ENCODE measurements at regions not wholly inside any gene's neighbourhood (a gene's known extent, or its start where the extent isn't known, plus 50 kb on each side); places are given as distances from the start of the nearest gene placed in this dataset.

GRCh38 chr1:5562769-5563168, 429.5 kb downstream of the NPHP4 start:
- Mint-ChIP-seq H3K9me3 (peaks cover 10% of the 10 kb centered on the region), H3K4me1 (no peaks in the 10 kb centered on the region), H3K27me3 (no peaks in the 10 kb centered on the region), H3K4me3 (no peak overlapping the region), H3K27ac (no peak overlapping the region), H3K36me3 (no peaks in the 10 kb centered on the region)
- DNase-seq: no peak

GRCh38 chr1:5562331-5562730, 429.9 kb downstream of the NPHP4 start:
- Mint-ChIP-seq H3K9me3 (peaks cover 10% of the 10 kb centered on the region), H3K36me3 (no peaks in the 10 kb centered on the region), H3K27me3 (no peaks in the 10 kb centered on the region), H3K4me1 (no peaks in the 10 kb centered on the region), H3K4me3 (no peak overlapping the region), H3K27ac (no peak overlapping the region)
- DNase-seq: no peak

GRCh38 chr1:5559078-5559477, 433.1 kb downstream of the NPHP4 start:
- Mint-ChIP-seq H3K27me3 (no peaks in the 10 kb centered on the region), H3K4me1 (no peaks in the 10 kb centered on the region), H3K36me3 (no peaks in the 10 kb centered on the region), H3K4me3 (no peak overlapping the region), H3K9me3 (peaks cover 10% of the 10 kb centered on the region), H3K27ac (no peak overlapping the region)
- no peak for DNase-seq

- DNase-seq: no peak
- peaks cover 1% of the 10 kb centered on the region for H3K4me1 Mint-ChIP-seq
- peaks cover 3% of the 10 kb centered on the region for H3K27me3 Mint-ChIP-seq
- no peak overlapping the region for H3K4me3 Mint-ChIP-seq
- no peak overlapping the region for H3K27ac Mint-ChIP-seq
- H3K9me3 Mint-ChIP-seq: peaks cover 12% of the 10 kb centered on the region
- no peaks in the 10 kb centered on the region for H3K36me3 Mint-ChIP-seq
Measured at GRCh38 chr1:5555853-5556252, 436.4 kb downstream of the NPHP4 start.

GRCh38 chr1:5554784-5555183, 437.4 kb downstream of the NPHP4 start:
- DNase-seq: no peak
- Mint-ChIP-seq H3K4me3 (no peak overlapping the region), H3K4me1 (peaks cover 1% of the 10 kb centered on the region), H3K27me3 (peaks cover 10% of the 10 kb centered on the region), H3K36me3 (no peaks in the 10 kb centered on the region), H3K9me3 (peaks cover 12% of the 10 kb centered on the region), H3K27ac (no peak overlapping the region)

GRCh38 chr1:5554111-5554510, 438.1 kb downstream of the NPHP4 start:
- Mint-ChIP-seq H3K4me3 (no peak overlapping the region), H3K27me3 (peaks cover 17% of the 10 kb centered on the region), H3K36me3 (no peaks in the 10 kb centered on the region), H3K9me3 (peaks cover 12% of the 10 kb centered on the region), H3K4me1 (peaks cover 1% of the 10 kb centered on the region), H3K27ac (no peak overlapping the region)
- DNase-seq: no peak

- Mint-ChIP-seq H3K9me3 (peaks cover 3% of the 10 kb centered on the region), H3K36me3 (no peaks in the 10 kb centered on the region), H3K4me1 (peaks cover 1% of the 10 kb centered on the region), H3K4me3 (no peak overlapping the region), H3K27me3 (peaks cover 24% of the 10 kb centered on the region), H3K27ac (no peak overlapping the region)
- no peak for DNase-seq
Measured at GRCh38 chr1:5552787-5553484, 439.3 kb downstream of the NPHP4 start.

- DNase-seq: no peak
- no peaks in the 10 kb centered on the region for H3K36me3 Mint-ChIP-seq
- peaks cover 2% of the 10 kb centered on the region for H3K9me3 Mint-ChIP-seq
- no peak overlapping the region for H3K27ac Mint-ChIP-seq
- H3K27me3 Mint-ChIP-seq: peaks cover 24% of the 10 kb centered on the region
- H3K4me3 Mint-ChIP-seq: no peak overlapping the region
- peaks cover 1% of the 10 kb centered on the region for H3K4me1 Mint-ChIP-seq
Measured at GRCh38 chr1:5551274-5551975, 440.8 kb downstream of the NPHP4 start.

GRCh38 chr1:5548266-5548665, 444.0 kb downstream of the NPHP4 start:
- no peak overlapping the region for H3K27ac Mint-ChIP-seq
- H3K27me3 Mint-ChIP-seq: peaks cover 37% of the 10 kb centered on the region
- H3K36me3 Mint-ChIP-seq: no peaks in the 10 kb centered on the region
- peaks cover 1% of the 10 kb centered on the region for H3K4me1 Mint-ChIP-seq
- H3K4me3 Mint-ChIP-seq: no peak overlapping the region
- no peaks in the 10 kb centered on the region for H3K9me3 Mint-ChIP-seq
- no peak for DNase-seq

- peaks cover 38% of the 10 kb centered on the region for H3K27me3 Mint-ChIP-seq
- H3K36me3 Mint-ChIP-seq: no peaks in the 10 kb centered on the region
- no peak overlapping the region for H3K4me3 Mint-ChIP-seq
- DNase-seq: no peak
- H3K27ac Mint-ChIP-seq: no peak overlapping the region
- H3K9me3 Mint-ChIP-seq: peaks cover 1% of the 10 kb centered on the region
- no peaks in the 10 kb centered on the region for H3K4me1 Mint-ChIP-seq
Measured at GRCh38 chr1:5543235-5543634, 449.0 kb downstream of the NPHP4 start.

- Mint-ChIP-seq H3K36me3 (no peaks in the 10 kb centered on the region), H3K4me1 (no peaks in the 10 kb centered on the region), H3K4me3 (no peak overlapping the region), H3K9me3 (peaks cover 5% of the 10 kb centered on the region), H3K27ac (no peak overlapping the region), H3K27me3 (peaks cover 3% of the 10 kb centered on the region)
- DNase-seq: no peak
Measured at GRCh38 chr1:5532811-5533210, 459.4 kb downstream of the NPHP4 start.

GRCh38 chr1:5526822-5527551, 465.2 kb downstream of the NPHP4 start:
- no peak overlapping the region for H3K27ac Mint-ChIP-seq
- peaks cover 5% of the 10 kb centered on the region for H3K9me3 Mint-ChIP-seq
- H3K4me1 Mint-ChIP-seq: peaks cover 5% of the 10 kb centered on the region
- H3K27me3 Mint-ChIP-seq: peaks cover 17% of the 10 kb centered on the region
- no peak for DNase-seq
- H3K36me3 Mint-ChIP-seq: no peaks in the 10 kb centered on the region
- no peak overlapping the region for H3K4me3 Mint-ChIP-seq

GRCh38 chr1:5526385-5526750, 465.9 kb downstream of the NPHP4 start:
- Mint-ChIP-seq H3K27ac (no peak overlapping the region), H3K4me1 (peaks cover 10% of the 10 kb centered on the region), H3K9me3 (peaks cover 5% of the 10 kb centered on the region), H3K4me3 (no peak overlapping the region), H3K36me3 (no peaks in the 10 kb centered on the region), H3K27me3 (peaks cover 17% of the 10 kb centered on the region)
- no peak for DNase-seq

- Mint-ChIP-seq H3K4me1 (peaks cover 10% of the 10 kb centered on the region), H3K36me3 (no peaks in the 10 kb centered on the region), H3K27ac (no peak overlapping the region), H3K4me3 (no peak overlapping the region), H3K27me3 (peaks cover 17% of the 10 kb centered on the region), H3K9me3 (peaks cover 5% of the 10 kb centered on the region)
- no peak for DNase-seq
Measured at GRCh38 chr1:5525597-5526384, 466.4 kb downstream of the NPHP4 start.
